HCT116 (cell line): ENCODE measurements at regions not wholly inside any gene's neighbourhood (a gene's known extent, or its start where the extent isn't known, plus 50 kb on each side); places are given as distances from the start of the nearest gene placed in this dataset.

Source experiments
- ATAC-seq: fragments of 200-7000 bp; cut with Tn5 transposase; 2 replicates; pipeline ENCODE4 v1.9.1; 2020; ENCODE audit warnings: mild to moderate bottlenecking, moderate library complexity
- BruUV-seq: library from RNA; stranded (reverse); fragments of 400-500 nt; replicated peaks from 2 replicates; lab custom pipeline; 2021; lab: Mats Ljungman, UMichigan
- CTCF ChIA-PET: fragments of 300-600 bp; sonication (Branson Sonifier 250); formaldehyde crosslinking; loops from one replicate; lab custom pipeline; 2021; ENCODE audit warnings: antibody characterized with exemption; lab: Charles Lee
- POLR2A ChIA-PET: fragments of 300-600, 350-600 bp; sonication (Branson Sonifier 250); formaldehyde crosslinking; loops from one replicate; lab custom pipeline; 2021; ENCODE audit warnings: antibody characterized with exemption; lab: Charles Lee
- RAD21 ChIA-PET, 2 experiments: fragments of 300-600 bp; sonication (Branson Sonifier 250); formaldehyde crosslinking; loops; one replicate each; lab custom pipeline; 2023; ENCODE audit warnings: low total read pairs in 2 of 2; ENCODE audit not compliant: uncharacterized antibody in 2 of 2, unreplicated experiment in 2 of 2, low non-redundant PET in 1 of 2; lab: Charles Lee
- DNase-seq: peaks from one replicate; pipeline ENCODE4 v3.0.0-alpha.2; 2010; ENCODE audit warnings: low read depth, low spot score
- H2AFZ ChIP-seq: fragments of 200-600 bp; shearing (Covaris generic), sonication (generic); 2 replicates; pipeline ENCODE4 v1.6.1; 2017; ENCODE audit warnings: low read depth, mixed run types, mixed read lengths, antibody characterized with exemption, low read length; ENCODE audit not compliant: poor library complexity, severe bottlenecking
- H3K27ac ChIP-seq: 2 replicates; pipeline ENCODE4 v1.5.1; 2012; ENCODE audit warnings: low read depth, low read length
- H3K27me3 ChIP-seq: fragments of 200-600 bp; sonication (generic); 2 replicates; pipeline ENCODE4 v1.6.1; 2016; ENCODE audit warnings: mixed run types, low read length, mixed read lengths; ENCODE audit not compliant: insufficient read depth
- H3K36me3 ChIP-seq, 2 experiments: fragments of 200-500 bp in 1 of 2; fragments of 200-600 bp in 1 of 2; sonication (Bioruptor generic) in 1 of 2; sonication (generic) in 1 of 2; 2 replicates each; pipeline versions ENCODE4 v1.5.1 to v1.6.1; 2014 to 2016; ENCODE audit warnings: low read length in 2 of 2, inconsistent platforms in 1 of 2, mixed read lengths in 1 of 2, mixed run types in 1 of 2; ENCODE audit not compliant: insufficient read depth in 2 of 2, control insufficient read depth in 1 of 2
- H3K4me1 ChIP-seq, 2 experiments: fragments of 200-600 bp in 1 of 2; sonication (generic) in 1 of 2; 2 replicates each; pipeline versions ENCODE4 v1.5.1 to v1.6.1; 2012 to 2017; ENCODE audit warnings: low read length in 2 of 2, inconsistent platforms in 1 of 2, mild to moderate bottlenecking in 1 of 2, mixed read lengths in 1 of 2, mixed run types in 1 of 2, moderate library complexity in 1 of 2; ENCODE audit not compliant: insufficient read depth in 2 of 2, control insufficient read depth in 1 of 2
- H3K4me2 ChIP-seq: fragments of 200-600 bp; sonication (generic); 2 replicates; pipeline ENCODE4 v1.6.1; 2017; ENCODE audit warnings: mixed run types, low read length, mixed read lengths
- H3K4me3 ChIP-seq, 2 experiments: fragments of 200-600 bp in 1 of 2; sonication (generic) in 1 of 2; replicated peaks in 1 of 2; 2 replicates each; pipeline ENCODE4 v1.5.1; 2011 to 2016; ENCODE audit warnings: low read length in 2 of 2, control low read depth in 1 of 2, low read depth in 1 of 2, mild to moderate bottlenecking in 1 of 2, mixed read lengths in 1 of 2, mixed run types in 1 of 2
- H3K79me2 ChIP-seq: fragments of 200-600 bp; sonication (generic); 2 replicates; pipeline ENCODE4 v1.6.1; 2017; ENCODE audit warnings: mild to moderate bottlenecking, mixed run types, low read length, moderate library complexity, mixed read lengths; ENCODE audit not compliant: insufficient read depth
- H3K9ac ChIP-seq: fragments of 200-600 bp; sonication (generic); 2 replicates; pipeline ENCODE4 v1.6.1; 2016; ENCODE audit warnings: low read length, mixed read lengths
- H3K9me2 ChIP-seq: fragments of 200-600 bp; sonication (generic), shearing (Covaris generic); 2 replicates; pipeline ENCODE4 v1.6.1; 2017; ENCODE audit warnings: mixed run types, mild to moderate bottlenecking, moderate library complexity; ENCODE audit not compliant: insufficient read depth
- H3K9me3 ChIP-seq, 2 experiments: fragments of 200-500 bp in 1 of 2; fragments of 200-600 bp in 1 of 2; sonication (Bioruptor generic) in 1 of 2; sonication (generic) in 1 of 2; 2 replicates each; pipeline ENCODE4 v1.6.1; 2014 to 2017; ENCODE audit warnings: low read length in 2 of 2, mixed read lengths in 2 of 2, inconsistent platforms in 1 of 2, low read depth in 1 of 2, mild to moderate bottlenecking in 1 of 2, mixed run types in 1 of 2, moderate library complexity in 1 of 2; ENCODE audit not compliant: control insufficient read depth in 1 of 2, insufficient read depth in 1 of 2
- H4K20me1 ChIP-seq: fragments of 200-600 bp; sonication (generic), shearing (Covaris generic); 2 replicates; pipeline ENCODE4 v1.6.1; 2017; ENCODE audit warnings: mixed run types, mild to moderate bottlenecking, moderate library complexity; ENCODE audit not compliant: insufficient read depth
- ATF3 ChIP-seq: IDR thresholded peaks from 2 replicates; pipeline ENCODE4 v1.6.1; 2012
- CBX3 ChIP-seq: IDR thresholded peaks from 2 replicates; pipeline ENCODE4 v1.6.1; 2012; ENCODE audit warnings: low read depth
- CEBPB ChIP-seq: IDR thresholded peaks from 2 replicates; pipeline ENCODE4 v1.6.1; 2012; ENCODE audit warnings: low read depth
- EGR1 ChIP-seq: IDR thresholded peaks from 2 replicates; pipeline ENCODE4 v1.6.1; 2012; ENCODE audit warnings: low read depth
- ELF1 ChIP-seq: IDR thresholded peaks from 2 replicates; pipeline ENCODE4 v1.6.1; 2012; ENCODE audit warnings: low read depth, borderline replicate concordance
- EZH2phosphoT487 ChIP-seq: fragments of 200-600 bp; IDR thresholded peaks from 2 replicates; pipeline ENCODE4 v1.6.1; 2018; ENCODE audit warnings: antibody characterized with exemption, borderline replicate concordance
- MAX ChIP-seq: IDR thresholded peaks from 2 replicates; pipeline ENCODE4 v1.6.1; 2012
- SIN3A ChIP-seq: IDR thresholded peaks from 2 replicates; pipeline ENCODE4 v1.6.1; 2012; ENCODE audit warnings: low read depth
- SP1 ChIP-seq: IDR thresholded peaks from 2 replicates; pipeline ENCODE4 v1.6.1; 2012; ENCODE audit warnings: low read depth
- SRF ChIP-seq: IDR thresholded peaks from 2 replicates; pipeline ENCODE4 v1.6.1; 2012; ENCODE audit warnings: low read depth
- TCF7L2 ChIP-seq: IDR thresholded peaks from 2 replicates; pipeline ENCODE4 v1.7.0; 2011; ENCODE audit warnings: borderline replicate concordance, inconsistent platforms; ENCODE audit not compliant: insufficient read depth, insufficient read length; ENCODE audit errors: extremely low read depth
- ZBTB33 ChIP-seq: IDR thresholded peaks from 2 replicates; pipeline ENCODE4 v1.6.1; 2011; ENCODE audit warnings: mild to moderate bottlenecking, low read length, moderate library complexity; ENCODE audit not compliant: insufficient replicate concordance; ENCODE audit errors: extremely low read depth
- ZNF274 ChIP-seq: fragments of 200-500 bp; sonication (Bioruptor generic); IDR thresholded peaks from 2 replicates; pipeline ENCODE4 v1.6.1; 2014; ENCODE audit warnings: mild to moderate bottlenecking, low read depth, low read length, inconsistent platforms
- intact Hi-C: fragments of 100-400 bp; cut with micrococcal nuclease; formaldehyde crosslinking; loops from 2 replicates; pipeline ENCODE4 v1.10.0; 2022

GRCh38 chrX:6917666-6918065, 229.8 kb upstream of the STS start:
- Histone ChIP-seq H4K20me1 (no peaks in the 10 kb centered on the region), H3K9me2 (no peaks in the 10 kb centered on the region), H3K9ac (no peak overlapping the region), H3K36me3 (no peaks in the 10 kb centered on the region), H3K4me2 (no peak overlapping the region), H3K27me3 (no peaks in the 10 kb centered on the region), H2AFZ (no peak overlapping the region), H3K79me2 (no peaks in the 10 kb centered on the region), H3K4me1 (no peaks in the 10 kb centered on the region), H3K4me3 (no peak overlapping the region), H3K27ac (no peak overlapping the region), H3K9me3 (no peaks in the 10 kb centered on the region)
- no peak for ATAC-seq
- intact Hi-C loops: no loop called here
- RAD21 ChIA-PET: no interaction called here
- CTCF ChIA-PET: no interaction called here
- no peak for TF ChIP-seq SIN3A
- TF ChIP-seq ELF1: no peak
- TF ChIP-seq ZNF274: no peak
- TF ChIP-seq SP1: no peak
- TF ChIP-seq ZBTB33: no peak
- no peak for TF ChIP-seq CBX3
- TF ChIP-seq EGR1: no peak
- TF ChIP-seq ATF3: no peak
- no peak for TF ChIP-seq TCF7L2
- no peak for TF ChIP-seq MAX
- no peak for TF ChIP-seq SRF
- TF ChIP-seq EZH2phosphoT487: no peak
- no peak for TF ChIP-seq CEBPB
- DNase-seq: no peak
- POLR2A ChIA-PET: no interaction called here
- BruUV-seq: no TSS peak
